ENCODE measurements at regions not wholly inside any gene's neighbourhood (a gene's known extent, or its start where the extent isn't known, plus 50 kb on each side); places are given as distances from the start of the nearest gene placed in this dataset.

DNA sequence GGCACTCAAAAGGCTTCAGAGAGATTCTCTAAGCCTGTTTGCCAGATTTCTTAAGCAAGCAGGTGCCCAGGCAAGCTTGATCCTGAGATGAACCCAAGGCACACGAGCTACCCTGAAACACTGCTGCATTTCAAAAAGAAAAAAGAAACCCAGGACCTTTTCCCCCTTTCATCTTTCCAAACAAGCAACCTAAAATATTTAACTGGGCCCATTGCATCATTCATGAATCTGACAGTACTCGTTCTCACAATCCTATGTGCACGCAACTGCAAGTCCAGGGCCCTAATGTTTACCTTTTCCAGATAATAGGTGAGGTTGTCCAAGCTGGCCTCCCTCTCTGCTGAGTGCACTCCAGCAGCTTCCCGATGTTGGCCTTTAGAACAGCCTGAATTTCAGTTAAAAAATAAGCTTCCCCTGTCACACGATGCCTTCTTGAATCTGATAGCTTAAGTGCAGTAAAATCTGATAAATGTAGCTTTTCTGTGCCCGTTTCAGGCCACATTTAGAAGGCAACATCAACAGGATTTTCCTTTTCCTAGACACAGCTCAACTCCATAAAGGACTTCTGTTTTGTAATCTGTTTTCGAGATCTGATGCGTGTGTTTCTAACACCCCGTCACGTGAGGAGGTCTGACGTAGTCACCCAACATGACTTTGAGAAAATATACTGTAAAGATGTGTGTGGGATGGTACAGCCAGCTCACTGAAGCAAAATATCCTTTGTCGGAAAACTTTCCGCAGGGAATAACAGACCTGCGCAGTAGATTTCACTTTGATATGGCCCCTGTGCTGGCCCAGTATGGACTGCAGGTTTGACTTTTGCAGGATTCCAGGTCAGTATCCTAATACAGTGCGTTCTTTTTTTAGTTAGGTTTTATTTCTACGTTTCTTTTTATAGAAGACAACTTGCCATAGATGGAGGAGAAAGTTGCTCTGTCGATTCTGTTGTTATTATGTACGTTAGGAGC, 55.1 kb upstream of the RASA2 start:
- peak; percentile 96 for ATAC-seq
- peak; percentile 87 for FAIRE-seq
- no peaks in the 10 kb centered on the region for H3K9me3 ChIP-seq (ENCODE audit: low read length)
- peak; percentile 95 for DNase-seq (ENCODE audit: low spot score)
- H2AFZ ChIP-seq (ENCODE audit: low read length), result no peak overlapping the region
- peaks cover 40% of the 10 kb centered on the region for H3K79me2 ChIP-seq (ENCODE audit: insufficient read depth, low read length)
- intact Hi-C loops (cut with micrococcal nuclease; ENCODE audit: unreplicated experiment), result loop anchor here (1.0 to 2.0 kb wide), 3 partner anchors 19 to 70 kb away; no protein-coding TSS in a partner anchor
- H3K4me1 ChIP-seq (ENCODE audit: insufficient read depth, low read length), result peaks cover 54% of the 10 kb centered on the region
- BruUV-seq (replicated peaks), result TSS peak; percentile 90
- H4K20me1 ChIP-seq (ENCODE audit: insufficient read depth, low read length), result no peaks in the 10 kb centered on the region
- in situ Hi-C loops (cut with HindIII; ENCODE audit: extremely low pct_ligation_motif_present, low pct_unique_long_range_greater_than_20kb), result no loop called here
- H3K4me3 ChIP-seq (replicated peaks in 1 of 3; ENCODE audit: insufficient read depth in 1 of 3, low read depth in 2 of 3, low read length in 3 of 3), result peak overlapping the region; percentile 46 to 58 (median 58)
- H3K36me3 ChIP-seq (replicated peaks in 1 of 2; ENCODE audit: control insufficient read depth in 1 of 2, insufficient read depth in 2 of 2, low read length in 2 of 2), result peaks cover 9 to 15% of the 10 kb centered on the region in 2 experiments; a peak in 4 of 5 replicates
- POLR2A ChIA-PET, result interaction anchor here (0.7 to 11.7 kb wide), 20 partner anchors 8 to 129 kb away, joined by 3 to 128 read pairs (median 6); partner anchors contain the start of genes RASA2 and ZBTB38
- peak overlapping the region; percentile 89 for H3K4me2 ChIP-seq (ENCODE audit: low read depth, low read length)
- H3K27me3 ChIP-seq (ENCODE audit: control insufficient read depth in 1 of 2, insufficient read depth in 2 of 2, low read length in 2 of 2), result no peaks in the 10 kb centered on the region
- CTCF ChIA-PET (ENCODE audit: low intra/inter-chr PET ratio, low total read pairs), result no interaction called here
- H3K9ac ChIP-seq (ENCODE audit: insufficient read depth, low read depth, low read length), result peak overlapping the region; percentile 69
- peak overlapping the region; percentile 95 for H3K27ac ChIP-seq (ENCODE audit: extremely low read length, insufficient read depth, low read length)
- 2% methylated on average over 16 of the region's 18 CpGs for WGBS (ENCODE audit: low lambda C conversion rate)
- TF ChIP-seq ZNF331 (CRISPR knock-in tag; IDR thresholded peaks at IDR 0.05), result peak; percentile 37; the same call in 1 of the 2 replicates
- 0 out of 2 replicates have a peak, but pooled peaks have one; percentile 14 for TF ChIP-seq ZNF614 (CRISPR knock-in tag; IDR thresholded peaks at IDR 0.05; ENCODE audit: borderline replicate concordance)
- peak; percentile 63; the same call in 1 of the 2 replicates for TF ChIP-seq ZBTB38 (CRISPR knock-in tag; IDR thresholded peaks at IDR 0.05)
- TF ChIP-seq SNAI1 (CRISPR knock-in tag; IDR thresholded peaks at IDR 0.05; ENCODE audit: borderline replicate concordance), result 0 out of 2 replicates have a peak, but pooled peaks have one; percentile 54
- TF ChIP-seq, protein P1, sequence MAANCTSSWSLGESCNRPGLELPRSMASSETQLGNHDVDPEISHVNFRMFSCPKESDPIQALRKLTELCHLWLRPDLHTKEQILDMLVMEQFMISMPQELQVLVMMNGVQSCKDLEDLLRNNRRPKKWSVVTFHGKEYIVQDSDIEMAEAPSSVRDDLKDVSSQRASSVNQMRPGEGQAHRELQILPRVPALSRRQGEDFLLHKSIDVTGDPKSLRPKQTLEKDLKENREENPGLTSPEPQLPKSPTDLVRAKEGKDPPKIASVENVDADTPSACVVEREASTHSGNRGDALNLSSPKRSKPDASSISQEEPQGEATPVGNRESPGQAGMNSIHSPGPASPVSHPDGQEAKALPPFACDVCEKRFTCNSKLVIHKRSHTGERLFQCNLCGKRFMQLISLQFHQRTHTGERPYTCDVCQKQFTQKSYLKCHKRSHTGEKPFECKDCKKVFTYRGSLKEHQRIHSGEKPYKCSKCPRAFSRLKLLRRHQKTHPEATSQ (CRISPR knock-in tag; IDR thresholded peaks at IDR 0.05; ENCODE audit: borderline replicate concordance), result peak; percentile 66; the same call in 1 of the 2 replicates
- TF ChIP-seq HMG20A (CRISPR knock-in tag; IDR thresholded peaks at IDR 0.05; ENCODE audit: borderline replicate concordance), result peak; percentile 68; the same call in 1 of the 2 replicates
- TF ChIP-seq, protein P2, sequence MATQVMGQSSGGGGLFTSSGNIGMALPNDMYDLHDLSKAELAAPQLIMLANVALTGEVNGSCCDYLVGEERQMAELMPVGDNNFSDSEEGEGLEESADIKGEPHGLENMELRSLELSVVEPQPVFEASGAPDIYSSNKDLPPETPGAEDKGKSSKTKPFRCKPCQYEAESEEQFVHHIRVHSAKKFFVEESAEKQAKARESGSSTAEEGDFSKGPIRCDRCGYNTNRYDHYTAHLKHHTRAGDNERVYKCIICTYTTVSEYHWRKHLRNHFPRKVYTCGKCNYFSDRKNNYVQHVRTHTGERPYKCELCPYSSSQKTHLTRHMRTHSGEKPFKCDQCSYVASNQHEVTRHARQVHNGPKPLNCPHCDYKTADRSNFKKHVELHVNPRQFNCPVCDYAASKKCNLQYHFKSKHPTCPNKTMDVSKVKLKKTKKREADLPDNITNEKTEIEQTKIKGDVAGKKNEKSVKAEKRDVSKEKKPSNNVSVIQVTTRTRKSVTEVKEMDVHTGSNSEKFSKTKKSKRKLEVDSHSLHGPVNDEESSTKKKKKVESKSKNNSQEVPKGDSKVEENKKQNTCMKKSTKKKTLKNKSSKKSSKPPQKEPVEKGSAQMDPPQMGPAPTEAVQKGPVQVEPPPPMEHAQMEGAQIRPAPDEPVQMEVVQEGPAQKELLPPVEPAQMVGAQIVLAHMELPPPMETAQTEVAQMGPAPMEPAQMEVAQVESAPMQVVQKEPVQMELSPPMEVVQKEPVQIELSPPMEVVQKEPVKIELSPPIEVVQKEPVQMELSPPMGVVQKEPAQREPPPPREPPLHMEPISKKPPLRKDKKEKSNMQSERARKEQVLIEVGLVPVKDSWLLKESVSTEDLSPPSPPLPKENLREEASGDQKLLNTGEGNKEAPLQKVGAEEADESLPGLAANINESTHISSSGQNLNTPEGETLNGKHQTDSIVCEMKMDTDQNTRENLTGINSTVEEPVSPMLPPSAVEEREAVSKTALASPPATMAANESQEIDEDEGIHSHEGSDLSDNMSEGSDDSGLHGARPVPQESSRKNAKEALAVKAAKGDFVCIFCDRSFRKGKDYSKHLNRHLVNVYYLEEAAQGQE (IDR thresholded peaks at IDR 0.05; ENCODE audit: borderline replicate concordance in 1 of 2, low read depth in 1 of 2, low read length in 2 of 2), result peak in 1 of 2 experiments; percentile 53; a peak in 1 of 4 replicates
- no peak; the same call in 1 of the 2 replicates for TF ChIP-seq ZNF460 (CRISPR knock-in tag; IDR thresholded peaks at IDR 0.05; ENCODE audit: borderline replicate concordance)
- TF ChIP-seq STAT6 (CRISPR knock-in tag; IDR thresholded peaks at IDR 0.05; ENCODE audit: borderline replicate concordance), result peak; percentile 34; the same call in 1 of the 2 replicates
- no peak for TF ChIP-seq TBL1XR1 (IDR thresholded peaks at IDR 0.05; ENCODE audit: borderline replicate concordance, low read length, partially characterized antibody)
- peak; percentile 94 for TF ChIP-seq ATF3 (CRISPR knock-in tag; IDR thresholded peaks at IDR 0.05)
- peak; percentile 49; the same call in 1 of the 2 replicates for TF ChIP-seq ZSCAN31 (CRISPR knock-in tag; IDR thresholded peaks at IDR 0.05; ENCODE audit: low read depth)

Data from HepG2 (cell line).